DND-41 (cell line): ENCODE measurements at regions not wholly inside any gene's neighbourhood (a gene's known extent, or its start where the extent isn't known, plus 50 kb on each side); places are given as distances from the start of the nearest gene placed in this dataset.

Source experiments
- ATAC-seq: fragments of 200-7000 bp; cut with Tn5 transposase; 3 replicates; pipeline ENCODE4 v1.9.1; 2021; ENCODE audit warnings: low read depth; ENCODE audit not compliant: insufficient read depth
- DNase-seq: peaks from one replicate; pipeline ENCODE4 v3.0.0-alpha.2; 2020
- H2AFZ ChIP-seq: 2 replicates; pipeline ENCODE4 v1.6.0; 2012; ENCODE audit warnings: low read depth, low read length
- H3K27ac ChIP-seq: 2 replicates; pipeline ENCODE4 v1.5.1; 2012; ENCODE audit warnings: low read length, inconsistent platforms
- H3K27me3 ChIP-seq: fragments of 200-600 bp; sonication (generic); 2 replicates; pipeline ENCODE4 v1.6.0; 2012; ENCODE audit warnings: low read length, mild to moderate bottlenecking, inconsistent platforms; ENCODE audit not compliant: insufficient read depth, poor library complexity
- H3K36me3 ChIP-seq: 2 replicates; pipeline ENCODE4 v1.5.1; 2012; ENCODE audit warnings: low read length, inconsistent platforms; ENCODE audit not compliant: insufficient read depth
- H3K4me1 ChIP-seq: 2 replicates; pipeline ENCODE4 v1.5.1; 2012; ENCODE audit warnings: mild to moderate bottlenecking, low read length; ENCODE audit not compliant: insufficient read depth
- H3K4me2 ChIP-seq: 2 replicates; pipeline ENCODE4 v1.6.0; 2012; ENCODE audit warnings: mild to moderate bottlenecking, moderate library complexity, low read length, inconsistent platforms; ENCODE audit not compliant: insufficient read depth
- H3K4me3 ChIP-seq, 2 experiments: fragments of 200-600 bp in 1 of 2; shearing (Covaris generic) in 1 of 2; 2 replicates each; pipeline ENCODE4 v1.5.1; 2012 to 2016; ENCODE audit warnings: inconsistent platforms in 2 of 2, low read length in 2 of 2, mild to moderate bottlenecking in 2 of 2, low read depth in 1 of 2, moderate library complexity in 1 of 2
- H3K79me2 ChIP-seq: 2 replicates; pipeline ENCODE4 v1.6.0; 2012; ENCODE audit warnings: low read length, inconsistent platforms; ENCODE audit not compliant: insufficient read depth
- H3K9ac ChIP-seq: 2 replicates; pipeline ENCODE4 v1.6.0; 2012; ENCODE audit warnings: low read depth, mild to moderate bottlenecking, inconsistent platforms, low read length, moderate library complexity
- H3K9me3 ChIP-seq: 2 replicates; pipeline ENCODE4 v1.5.1; 2012; ENCODE audit warnings: low read length, moderate library complexity, mild to moderate bottlenecking, inconsistent platforms; ENCODE audit not compliant: insufficient read depth, severe bottlenecking
- H4K20me1 ChIP-seq: 2 replicates; pipeline ENCODE4 v1.6.0; 2012; ENCODE audit warnings: low read length; ENCODE audit not compliant: insufficient read depth
- EZH2 ChIP-seq: IDR thresholded peaks from 3 replicates; pipeline ENCODE4 v1.6.1; 2012; ENCODE audit warnings: borderline replicate concordance, low read depth, mild to moderate bottlenecking, moderate library complexity, low read length, inconsistent platforms; ENCODE audit not compliant: severe bottlenecking
- TF ChIP-seq, protein P1 (sequence below): IDR thresholded peaks from 2 replicates; pipeline ENCODE4 v1.5.1; 2012; ENCODE audit warnings: borderline replicate concordance, low read length, moderate library complexity, mild to moderate bottlenecking; ENCODE audit not compliant: poor library complexity, severe bottlenecking; ENCODE audit errors: extremely low read depth

DNA sequence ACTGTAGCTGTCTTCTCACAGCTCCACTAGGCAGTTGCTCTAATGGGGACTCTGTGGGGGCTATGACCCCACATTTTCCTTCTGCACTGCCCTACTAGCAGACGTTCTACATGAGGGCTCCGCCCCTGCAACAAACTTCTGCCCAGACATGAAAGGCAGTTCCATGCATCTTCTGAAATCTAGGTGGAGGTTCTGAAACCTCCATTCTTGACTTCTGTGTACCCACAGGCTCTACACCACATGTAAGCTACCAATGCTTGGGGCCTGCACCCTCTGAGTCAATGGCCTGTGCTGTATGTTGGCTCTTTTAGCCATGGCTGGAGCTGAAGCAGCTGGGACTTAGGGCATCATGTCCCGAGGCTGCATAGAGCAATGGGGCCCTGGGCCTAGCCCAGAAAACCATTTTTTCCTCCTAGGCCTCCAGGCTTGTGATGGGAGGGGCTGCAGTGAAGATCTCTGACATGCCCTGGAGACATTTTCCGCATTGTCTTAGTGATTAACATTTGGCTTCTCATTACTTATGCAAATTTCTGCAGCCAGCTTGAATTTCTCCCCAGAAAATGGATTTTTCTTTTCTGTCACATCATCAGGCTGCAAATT is 123.0 kb downstream of the MYCN start:
- no peak for TF ChIP-seq EZH2
- TF ChIP-seq, protein P1, sequence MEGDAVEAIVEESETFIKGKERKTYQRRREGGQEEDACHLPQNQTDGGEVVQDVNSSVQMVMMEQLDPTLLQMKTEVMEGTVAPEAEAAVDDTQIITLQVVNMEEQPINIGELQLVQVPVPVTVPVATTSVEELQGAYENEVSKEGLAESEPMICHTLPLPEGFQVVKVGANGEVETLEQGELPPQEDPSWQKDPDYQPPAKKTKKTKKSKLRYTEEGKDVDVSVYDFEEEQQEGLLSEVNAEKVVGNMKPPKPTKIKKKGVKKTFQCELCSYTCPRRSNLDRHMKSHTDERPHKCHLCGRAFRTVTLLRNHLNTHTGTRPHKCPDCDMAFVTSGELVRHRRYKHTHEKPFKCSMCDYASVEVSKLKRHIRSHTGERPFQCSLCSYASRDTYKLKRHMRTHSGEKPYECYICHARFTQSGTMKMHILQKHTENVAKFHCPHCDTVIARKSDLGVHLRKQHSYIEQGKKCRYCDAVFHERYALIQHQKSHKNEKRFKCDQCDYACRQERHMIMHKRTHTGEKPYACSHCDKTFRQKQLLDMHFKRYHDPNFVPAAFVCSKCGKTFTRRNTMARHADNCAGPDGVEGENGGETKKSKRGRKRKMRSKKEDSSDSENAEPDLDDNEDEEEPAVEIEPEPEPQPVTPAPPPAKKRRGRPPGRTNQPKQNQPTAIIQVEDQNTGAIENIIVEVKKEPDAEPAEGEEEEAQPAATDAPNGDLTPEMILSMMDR, result no peak
- H4K20me1 ChIP-seq, result no peaks in the 10 kb centered on the region
- no peak overlapping the region for H3K9ac ChIP-seq
- no peaks in the 10 kb centered on the region for H3K36me3 ChIP-seq
- no peaks in the 10 kb centered on the region for H3K79me2 ChIP-seq
- H3K27ac ChIP-seq, result no peak overlapping the region
- DNase-seq (no peak), ATAC-seq (no peak)
- no peak overlapping the region for H3K4me2 ChIP-seq
- H3K4me3 ChIP-seq, result no peak overlapping the region
- no peak overlapping the region for H2AFZ ChIP-seq
- no peaks in the 10 kb centered on the region for H3K4me1 ChIP-seq
- H3K9me3 ChIP-seq, result peaks cover 10% of the 10 kb centered on the region
- no peaks in the 10 kb centered on the region for H3K27me3 ChIP-seq

DNA sequence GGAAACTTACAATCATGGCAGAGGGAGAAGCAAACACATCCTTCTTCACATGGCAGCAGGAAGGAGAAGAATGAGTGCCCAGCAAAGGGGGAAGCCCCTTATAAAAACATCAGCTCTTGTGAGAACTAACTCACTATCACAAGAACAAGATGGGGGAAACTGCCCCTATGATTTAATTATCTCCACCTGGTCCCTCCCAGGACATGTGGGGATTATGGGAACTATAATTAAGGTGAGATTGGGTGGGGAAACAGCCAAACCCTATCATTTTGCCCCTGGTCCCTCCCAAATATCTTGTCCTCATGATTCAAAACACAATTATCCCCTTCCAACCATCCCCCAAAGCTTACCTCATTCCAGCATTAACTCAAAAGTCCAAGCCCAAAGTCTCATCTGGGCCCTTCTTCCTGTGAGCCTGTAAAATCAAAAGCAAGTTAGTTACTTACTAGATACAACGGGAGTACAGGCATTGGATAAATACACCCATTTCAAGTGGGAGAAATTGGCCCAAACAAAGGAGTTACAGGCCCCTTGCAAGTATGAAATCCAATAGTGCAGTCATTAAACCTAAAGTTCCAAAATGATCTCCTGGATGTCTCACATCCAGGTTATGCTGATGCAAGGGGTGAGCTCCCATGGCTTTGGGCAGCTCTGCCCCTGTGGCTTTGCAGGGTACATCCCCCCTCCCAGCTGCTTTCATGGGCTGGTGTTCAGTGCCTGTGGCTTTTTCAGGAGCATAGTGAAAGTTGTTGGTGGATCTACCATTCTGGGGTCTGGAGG is 122.3 kb downstream of the MYCN start:
- Histone ChIP-seq H3K4me3 (no peak overlapping the region), H4K20me1 (no peaks in the 10 kb centered on the region), H3K79me2 (no peaks in the 10 kb centered on the region), H3K27me3 (no peaks in the 10 kb centered on the region), H3K36me3 (no peaks in the 10 kb centered on the region), H3K27ac (no peak overlapping the region), H3K4me1 (no peaks in the 10 kb centered on the region), H3K9ac (no peak overlapping the region), H2AFZ (no peak overlapping the region), H3K9me3 (peaks cover 10% of the 10 kb centered on the region), H3K4me2 (no peak overlapping the region)
- no peak for TF ChIP-seq EZH2
- TF ChIP-seq, protein P1, result no peak
- no peak for ATAC-seq
- DNase-seq, result no peak

DNA sequence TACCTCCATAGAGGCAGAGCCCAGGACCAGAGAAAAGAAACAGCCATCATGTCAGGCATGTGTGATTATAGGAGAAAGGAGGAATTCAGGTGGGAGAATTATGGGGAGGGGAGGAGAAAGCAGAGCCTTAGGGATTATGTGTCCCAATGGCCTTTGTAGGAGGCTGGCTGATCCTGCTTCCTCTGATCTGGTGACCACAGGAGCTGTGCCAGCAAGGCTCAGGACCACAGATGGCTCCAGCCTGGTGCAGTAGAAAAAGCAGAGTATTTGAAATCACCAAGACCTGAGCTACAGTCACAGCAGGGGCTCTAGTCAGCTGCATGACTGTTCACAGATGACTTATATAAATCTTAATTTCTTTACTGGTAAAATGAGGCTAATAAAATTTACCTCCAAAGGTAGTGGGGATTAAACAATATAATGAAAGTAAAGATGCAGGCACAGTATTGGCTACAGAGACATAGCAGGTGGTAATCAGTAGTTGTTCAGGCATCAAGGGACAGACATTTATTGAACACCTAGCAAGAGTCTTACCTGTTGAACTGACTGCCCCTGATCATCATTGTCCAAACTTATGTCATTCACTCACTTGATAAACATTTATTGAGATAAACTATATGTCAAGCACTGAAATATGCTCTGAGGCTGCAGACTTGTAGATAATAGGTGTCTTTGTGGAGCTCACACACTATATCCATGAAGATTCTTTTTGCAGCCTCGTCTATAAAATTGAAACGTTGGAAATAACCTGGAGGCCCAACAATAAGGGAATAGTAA is 121.3 kb downstream of the MYCN start:
- no peak overlapping the region for H3K9ac ChIP-seq
- DNase-seq, result no peak
- no peak overlapping the region for H3K4me2 ChIP-seq
- H3K9me3 ChIP-seq, result peaks cover 10% of the 10 kb centered on the region
- H3K27me3 ChIP-seq, result no peaks in the 10 kb centered on the region
- no peaks in the 10 kb centered on the region for H4K20me1 ChIP-seq
- TF ChIP-seq EZH2, result no peak
- TF ChIP-seq, protein P1, result no peak
- H3K4me3 ChIP-seq, result no peak overlapping the region
- H3K27ac ChIP-seq, result no peak overlapping the region
- no peaks in the 10 kb centered on the region for H3K4me1 ChIP-seq
- H3K79me2 ChIP-seq, result no peaks in the 10 kb centered on the region
- ATAC-seq, result no peak
- H3K36me3 ChIP-seq, result no peaks in the 10 kb centered on the region
- H2AFZ ChIP-seq, result no peak overlapping the region
